Stimulated activated naive CD4-positive, alpha-beta T cell treated with Interleukin-2 at 50 U/mL for 16 hours (primary cell): ENCODE measurements at regions not wholly inside any gene's neighbourhood (a gene's known extent, or its start where the extent isn't known, plus 50 kb on each side); places are given as distances from the start of the nearest gene placed in this dataset.
"Not testable (repeated sequence)": the region's sequence is repeated elsewhere in the genome, so short reads cannot be mapped to it uniquely, and the experiment has no call there.

Experiments used
- DNase-seq: peaks from one replicate; lab custom pipeline; 2025; lab: John Stamatoyannopoulos, UW

GRCh38 chr2:193154076-193154475, 959.3 kb upstream of the TMEFF2 start:
- DNase-seq, result no peak

DNA sequence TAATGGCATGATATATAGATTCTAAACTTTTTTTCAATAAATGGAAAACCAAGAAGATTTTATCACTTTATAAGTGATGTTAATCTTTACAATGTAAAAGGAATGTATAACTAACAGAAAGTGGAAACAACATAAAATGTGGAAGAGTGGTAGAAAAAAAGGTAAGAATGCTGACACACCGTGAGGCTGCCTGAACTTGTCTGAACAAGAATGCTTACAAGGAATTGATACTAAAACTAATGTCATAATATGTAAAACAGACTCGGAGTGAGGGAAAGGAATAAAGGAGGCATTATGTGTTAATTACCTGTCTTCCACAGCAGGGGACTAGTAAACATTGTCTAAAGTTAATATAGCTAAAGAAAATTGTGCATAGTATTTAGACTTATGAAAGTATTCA, 958.8 kb upstream of the TMEFF2 start:
- DNase-seq, result no peak

DNA sequence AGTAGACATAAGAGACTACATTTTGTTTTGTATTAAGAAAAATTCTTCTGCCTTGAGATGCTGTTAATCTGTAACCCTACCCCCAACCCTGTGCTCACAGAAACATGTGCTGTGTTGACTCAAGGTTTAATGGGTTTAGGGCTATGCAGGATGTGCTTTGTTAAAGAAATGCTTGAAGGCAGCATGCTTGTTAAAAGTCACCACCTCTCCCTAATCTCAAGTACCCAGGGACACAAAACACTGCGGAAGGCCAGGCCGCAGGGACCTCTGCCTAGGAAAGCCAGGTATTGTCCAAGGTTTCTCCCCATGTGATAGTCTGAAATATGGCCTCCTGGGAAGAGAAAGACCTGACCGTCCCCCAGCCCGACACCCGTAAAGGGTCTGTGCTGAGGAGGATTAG, 947.7 kb upstream of the TMEFF2 start:
- DNase-seq, result not testable (repeated sequence)

- no peak for DNase-seq
Observed at GRCh38 chr2:193141998-193142397, 947.3 kb upstream of the TMEFF2 start.

- not testable (repeated sequence) for DNase-seq
Observed at GRCh38 chr2:193140895-193141294, 946.2 kb upstream of the TMEFF2 start.

DNA sequence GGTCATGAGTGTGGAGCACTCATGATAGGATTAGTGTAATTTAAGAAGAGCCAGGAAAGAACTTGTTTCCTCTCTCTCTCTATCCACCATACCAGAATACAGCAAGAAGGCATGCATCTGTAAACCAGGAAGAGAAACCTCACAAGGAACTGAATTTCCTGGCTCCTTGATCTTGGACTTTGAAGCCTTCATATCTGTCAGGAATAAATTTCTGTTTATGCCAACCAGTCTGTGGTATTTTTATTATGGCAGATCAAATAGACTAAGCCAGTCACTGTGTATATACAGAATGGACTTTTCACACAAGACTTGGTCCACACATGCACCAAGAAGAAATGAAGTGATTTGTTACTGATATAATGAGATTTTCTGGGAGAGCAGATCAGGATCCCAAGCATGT, 930.1 kb upstream of the TMEFF2 start:
- DNase-seq, result no peak

DNA sequence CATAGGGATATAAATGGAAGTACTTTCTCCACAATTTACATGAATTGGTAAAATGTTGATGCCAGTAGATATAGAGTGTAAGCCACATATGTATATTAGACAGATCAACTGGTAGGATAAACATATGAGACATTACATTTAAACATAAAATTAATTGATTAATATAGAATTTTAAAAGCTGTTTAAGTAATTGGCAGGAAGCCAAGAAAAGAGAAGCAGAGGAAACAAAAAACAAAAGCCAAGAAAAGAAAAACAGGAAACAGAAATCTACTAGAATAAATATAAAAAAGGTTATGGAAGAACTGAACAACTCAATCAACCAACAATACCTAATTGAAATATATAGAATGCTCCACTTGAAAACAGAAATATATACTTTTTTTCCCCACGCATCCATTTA, 920.1 kb upstream of the TMEFF2 start:
- DNase-seq, result no peak

GRCh38 chr2:193112986-193113385, 918.3 kb upstream of the TMEFF2 start:
- no peak for DNase-seq

GRCh38 chr2:193103064-193103463, 908.3 kb upstream of the TMEFF2 start:
- DNase-seq, result no peak

DNA sequence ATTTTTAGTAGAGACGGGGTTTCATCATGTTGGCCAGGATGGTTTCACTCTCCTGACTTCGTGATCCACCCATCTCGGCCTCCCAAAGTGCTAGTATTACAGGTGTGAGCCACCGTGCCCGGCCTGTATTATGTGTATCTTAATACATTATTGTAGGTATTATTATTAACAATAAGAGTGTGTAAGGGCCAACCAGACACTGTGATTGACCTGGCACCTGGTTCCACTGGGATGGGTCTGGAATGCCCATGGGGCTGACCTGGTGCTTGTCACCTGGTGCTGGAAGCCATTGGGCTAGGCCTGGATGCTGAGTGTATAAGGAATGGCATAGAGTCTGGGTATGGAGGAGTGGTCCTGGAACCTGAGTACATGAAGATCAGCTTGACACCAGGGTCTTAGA, 906.9 kb upstream of the TMEFF2 start:
- no peak for DNase-seq

GRCh38 chr2:193088026-193088425, 893.3 kb upstream of the TMEFF2 start:
- DNase-seq, result no peak

DNA sequence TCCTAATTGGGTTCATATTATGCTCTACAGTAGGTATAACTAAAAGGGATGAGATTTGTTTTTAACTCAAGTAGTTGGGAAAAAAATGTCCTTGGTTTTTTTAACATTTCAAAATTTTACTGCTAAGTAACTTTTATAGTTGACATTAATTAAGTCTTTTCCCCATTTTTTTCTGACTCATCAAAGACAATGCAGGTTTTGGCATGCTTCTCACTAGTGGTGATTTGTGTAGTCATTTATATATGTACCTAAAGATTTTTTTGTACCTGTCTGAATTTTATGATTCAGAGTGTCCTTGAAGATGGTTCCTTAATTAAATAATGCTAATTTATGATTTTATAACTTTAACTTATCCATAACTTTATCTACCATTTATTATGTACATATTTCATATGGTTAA, 882.3 kb upstream of the TMEFF2 start:
- no peak for DNase-seq

- DNase-seq, result no peak
Observed at GRCh38 chr2:193074933-193075332, 880.2 kb upstream of the TMEFF2 start.

DNA sequence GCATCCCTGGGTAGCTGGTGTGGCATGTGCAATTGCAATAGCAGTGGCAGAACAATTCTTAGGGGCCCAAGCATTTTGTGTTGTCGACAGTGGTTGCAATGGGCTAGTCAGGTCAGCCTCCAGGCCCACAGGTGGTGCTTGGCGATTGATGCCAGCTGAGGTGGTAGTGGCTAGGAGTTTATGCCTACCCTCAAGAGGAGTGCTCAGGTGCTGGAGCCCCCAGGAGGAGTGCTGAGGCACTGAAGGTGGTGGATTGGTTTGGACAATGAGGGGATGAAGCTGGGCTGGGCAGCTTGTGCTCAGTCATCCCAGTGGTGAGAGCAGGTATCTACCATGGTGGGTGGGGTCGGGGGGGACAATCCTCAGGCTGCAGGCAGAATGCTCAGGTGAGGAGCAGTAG, 877.9 kb upstream of the TMEFF2 start:
- DNase-seq, result no peak

- not testable (repeated sequence) for DNase-seq
Observed at GRCh38 chr2:193025556-193025955, 830.8 kb upstream of the TMEFF2 start.

DNA sequence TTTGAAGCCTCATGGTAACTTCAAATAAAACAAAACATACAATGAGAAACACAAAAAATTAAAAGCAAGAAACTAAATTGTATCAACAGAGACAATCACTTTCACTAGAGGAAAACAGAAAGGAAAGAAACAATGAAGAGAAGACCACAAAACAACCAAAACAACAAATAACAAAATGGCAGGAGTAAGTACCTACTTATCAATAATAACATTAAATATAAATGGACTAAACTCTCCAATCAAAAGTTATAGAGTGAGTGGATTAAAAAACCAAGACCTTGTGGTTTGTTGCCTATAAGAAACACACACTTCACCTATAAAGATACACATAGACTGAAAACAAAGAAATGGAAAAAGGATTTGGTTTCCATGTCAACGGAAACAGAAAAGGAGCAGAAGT, 830.1 kb upstream of the TMEFF2 start:
- no peak for DNase-seq

DNA sequence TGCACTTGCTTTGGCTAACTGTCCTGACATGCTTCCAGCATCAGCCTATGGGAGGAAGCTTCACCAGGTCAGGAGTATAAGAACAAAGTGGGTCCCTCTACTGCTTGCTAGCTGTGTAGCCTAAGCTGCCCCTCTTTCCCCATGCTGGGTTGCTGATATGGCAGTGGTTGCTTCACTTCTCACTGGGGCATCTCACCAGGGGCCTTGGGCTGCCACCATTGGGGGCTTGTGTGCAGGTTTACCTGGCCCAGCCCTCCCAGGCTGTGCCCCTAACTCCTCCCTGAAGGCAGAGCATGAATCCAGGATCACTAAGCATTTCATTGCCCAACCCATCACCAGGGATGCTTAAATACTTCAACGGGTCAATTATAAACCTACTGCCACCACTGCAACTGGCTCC, 817.1 kb upstream of the TMEFF2 start:
- DNase-seq, result no peak

DNA sequence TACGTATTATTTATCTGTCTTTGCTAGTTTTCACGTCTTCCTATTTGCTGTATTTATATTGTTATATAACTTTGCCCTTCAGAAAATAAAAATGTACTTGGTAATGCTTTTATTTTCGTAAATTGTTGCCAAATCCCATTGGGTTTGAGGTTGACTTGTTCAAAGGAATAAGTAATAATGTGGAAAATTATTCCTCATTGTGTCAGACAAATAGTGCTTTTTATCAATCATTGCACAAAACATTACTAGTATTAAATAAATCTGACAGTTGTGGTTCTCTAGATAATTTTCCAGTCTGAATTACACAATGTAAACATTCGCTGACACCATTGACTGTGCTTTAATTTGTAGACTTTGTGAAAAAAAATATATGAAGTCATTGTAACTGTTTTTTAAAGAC, 798.3 kb upstream of the TMEFF2 start:
- no peak for DNase-seq

GRCh38 chr2:192983173-192983572, 788.4 kb upstream of the TMEFF2 start:
- DNase-seq, result no peak

DNA sequence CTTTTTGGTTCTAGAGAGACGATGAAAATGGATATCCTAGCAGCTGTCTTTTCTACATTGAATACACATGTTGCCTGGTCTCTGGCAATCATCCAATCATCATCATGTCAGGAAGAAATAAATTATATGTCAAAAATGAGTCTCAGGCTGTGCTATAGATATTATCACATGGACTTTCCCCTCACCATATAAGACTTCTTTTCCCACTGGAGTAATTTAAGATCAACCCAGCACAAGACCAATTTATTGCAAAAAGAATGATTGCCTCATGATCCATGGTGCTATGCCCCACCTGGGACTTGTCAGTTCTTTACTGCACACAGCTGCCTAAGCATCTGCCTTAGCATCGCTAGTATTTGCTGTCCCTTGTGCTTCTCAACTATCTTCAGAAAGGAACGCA, 783.7 kb upstream of the TMEFF2 start:
- no peak for DNase-seq

- DNase-seq, result no peak
Observed at GRCh38 chr2:192971981-192972380, 777.2 kb upstream of the TMEFF2 start.

- DNase-seq, result no peak
Observed at GRCh38 chr2:192969055-192969454, 774.3 kb upstream of the TMEFF2 start.

- no peak for DNase-seq
Observed at GRCh38 chr2:192960945-192961344, 766.2 kb upstream of the TMEFF2 start.

DNA sequence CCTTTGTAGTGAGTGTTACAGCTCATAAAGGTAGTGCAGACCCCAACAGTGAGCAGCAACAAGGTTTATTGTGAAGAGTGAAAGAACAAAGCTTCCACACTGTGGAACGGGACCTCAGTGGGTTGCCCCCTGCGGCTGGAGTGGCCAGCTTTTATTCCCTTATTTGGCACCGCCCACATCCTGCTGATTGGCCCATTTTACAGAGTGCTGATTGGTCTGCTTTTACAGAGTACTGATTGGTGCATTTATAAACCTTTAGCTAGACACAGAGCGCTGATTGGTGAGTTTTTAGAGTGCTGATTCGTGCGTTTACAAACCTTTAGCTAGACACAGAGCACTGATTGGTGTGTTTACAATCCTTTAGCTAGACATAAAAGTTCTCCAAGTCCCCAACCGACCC, 763.9 kb upstream of the TMEFF2 start:
- not testable (repeated sequence) for DNase-seq

GRCh38 chr2:192957425-192957824, 762.7 kb upstream of the TMEFF2 start:
- DNase-seq, result no peak
